B cell (primary cell): ENCODE measurements at regions not wholly inside any gene's neighbourhood (a gene's known extent, or its start where the extent isn't known, plus 50 kb on each side); places are given as distances from the start of the nearest gene placed in this dataset.

Experiments used
- CTCF ChIP-seq: fragments of 200-600 bp; IDR thresholded peaks from one replicate; pipeline ENCODE4 v1.8.0; 2022; ENCODE audit warnings: antibody characterized with exemption, mild to moderate bottlenecking
- EZH2 ChIP-seq: IDR thresholded peaks from 2 replicates; pipeline ENCODE4 v1.6.1; 2012; ENCODE audit warnings: borderline replicate concordance, low read depth, mild to moderate bottlenecking, moderate library complexity, low read length; ENCODE audit not compliant: insufficient read depth, poor library complexity, severe bottlenecking

DNA sequence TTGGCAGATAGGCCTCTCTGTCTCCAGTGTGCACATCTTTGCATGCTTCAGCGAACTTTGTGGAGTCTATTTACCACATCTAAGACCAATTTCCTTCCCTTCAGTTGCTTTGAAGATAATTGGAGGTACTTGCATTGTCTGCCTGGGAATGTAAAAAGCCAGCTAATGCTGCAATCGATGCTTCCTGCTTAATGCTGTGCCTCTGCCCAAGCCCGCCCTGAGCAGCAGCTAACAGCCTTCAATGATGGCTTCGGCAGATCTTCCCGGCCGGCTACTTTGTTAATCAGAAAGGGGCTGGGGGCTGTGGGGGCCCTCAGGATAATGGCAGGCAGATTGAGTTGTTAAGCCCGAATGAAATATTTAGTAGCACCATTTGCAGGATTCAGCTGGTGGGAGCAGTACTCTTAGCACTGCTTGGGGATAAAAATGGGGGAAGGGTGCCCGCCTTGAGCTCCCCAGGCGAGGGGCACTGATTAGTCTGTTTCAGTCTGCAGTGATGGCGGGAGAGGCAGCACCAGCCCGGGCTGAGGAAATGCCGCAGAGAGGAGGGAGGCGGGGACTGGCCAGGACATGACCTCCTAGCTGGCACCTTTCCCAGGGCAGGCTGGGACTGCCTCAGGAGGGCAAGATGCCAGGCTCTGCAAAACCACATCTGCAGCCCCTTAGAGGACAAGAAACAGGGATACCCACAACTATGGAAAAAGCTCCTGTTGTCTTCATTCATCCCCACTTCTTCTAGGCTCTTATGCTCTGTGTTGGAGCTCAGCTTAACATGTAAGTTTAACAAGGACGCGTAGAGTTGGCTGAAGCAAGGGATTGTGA lies 460.0 kb downstream of the BUD13 start:
- TF ChIP-seq CTCF (no peak), EZH2 (no peak)
